ENCODE measurements at regions not wholly inside any gene's neighbourhood (a gene's known extent, or its start where the extent isn't known, plus 50 kb on each side); places are given as distances from the start of the nearest gene placed in this dataset.

GRCh38 chr9:99471033-99471432 is 249.0 kb downstream of the SEC61B start:
- ATAC-seq (no peak), DNase-seq (ENCODE audit: low read depth in 1 of 2, low spot score in 1 of 2) (no peak), FAIRE-seq (no peak)
- H3K4me1 ChIP-seq = no peaks in the 10 kb centered on the region
- H3K27ac ChIP-seq = no peak overlapping the region
- 0% methylated on average over 2 of the region's 2 CpGs for WGBS (ENCODE audit: missing lambda C conversion rate)
- H3K9me3 ChIP-seq = no peaks in the 10 kb centered on the region
- H3K4me3 ChIP-seq = no peak overlapping the region
- CTCF ChIA-PET = no interaction called here
- no peak overlapping the region for H3K4me2 ChIP-seq
- no peak for TF ChIP-seq CBX2 (IDR thresholded peaks at IDR 0.05; ENCODE audit: borderline replicate concordance, low read depth)
- TF ChIP-seq, protein P1, sequence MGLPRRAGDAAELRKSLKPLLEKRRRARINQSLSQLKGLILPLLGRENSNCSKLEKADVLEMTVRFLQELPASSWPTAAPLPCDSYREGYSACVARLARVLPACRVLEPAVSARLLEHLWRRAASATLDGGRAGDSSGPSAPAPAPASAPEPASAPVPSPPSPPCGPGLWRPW (IDR thresholded peaks at IDR 0.05) = no peak
- no peak for TF ChIP-seq SREBF2 (IDR thresholded peaks at IDR 0.05)
- TF ChIP-seq USF2 (IDR thresholded peaks at IDR 0.05) = no peak
- no peak for TF ChIP-seq MYC (IDR thresholded peaks at IDR 0.05; ENCODE audit: borderline replicate concordance, low read length)
- POLR2A ChIA-PET = no interaction called here

- Histone ChIP-seq H3K4me3 (no peak overlapping the region), H3K9me3 (no peaks in the 10 kb centered on the region), H3K4me2 (no peak overlapping the region), H3K4me1 (no peaks in the 10 kb centered on the region), H3K27ac (no peak overlapping the region)
- TF ChIP-seq ZC3H11A (IDR thresholded peaks at IDR 0.05) (no peak), HOXB5 (CRISPR knock-in tag; IDR thresholded peaks at IDR 0.05) (no peak), EP300 (IDR thresholded peaks at IDR 0.05) (no peak), CBX8 (IDR thresholded peaks at IDR 0.05) (no peak), SMC3 (IDR thresholded peaks at IDR 0.05) (no peak), NPAS2 (CRISPR knock-in tag; IDR thresholded peaks at IDR 0.05; ENCODE audit: borderline replicate concordance) (no peak), HDAC2 (IDR thresholded peaks at IDR 0.05) (no peak), GATA3 (IDR thresholded peaks at IDR 0.05; ENCODE audit: borderline replicate concordance) (no peak)
- TF ChIP-seq, protein P2, sequence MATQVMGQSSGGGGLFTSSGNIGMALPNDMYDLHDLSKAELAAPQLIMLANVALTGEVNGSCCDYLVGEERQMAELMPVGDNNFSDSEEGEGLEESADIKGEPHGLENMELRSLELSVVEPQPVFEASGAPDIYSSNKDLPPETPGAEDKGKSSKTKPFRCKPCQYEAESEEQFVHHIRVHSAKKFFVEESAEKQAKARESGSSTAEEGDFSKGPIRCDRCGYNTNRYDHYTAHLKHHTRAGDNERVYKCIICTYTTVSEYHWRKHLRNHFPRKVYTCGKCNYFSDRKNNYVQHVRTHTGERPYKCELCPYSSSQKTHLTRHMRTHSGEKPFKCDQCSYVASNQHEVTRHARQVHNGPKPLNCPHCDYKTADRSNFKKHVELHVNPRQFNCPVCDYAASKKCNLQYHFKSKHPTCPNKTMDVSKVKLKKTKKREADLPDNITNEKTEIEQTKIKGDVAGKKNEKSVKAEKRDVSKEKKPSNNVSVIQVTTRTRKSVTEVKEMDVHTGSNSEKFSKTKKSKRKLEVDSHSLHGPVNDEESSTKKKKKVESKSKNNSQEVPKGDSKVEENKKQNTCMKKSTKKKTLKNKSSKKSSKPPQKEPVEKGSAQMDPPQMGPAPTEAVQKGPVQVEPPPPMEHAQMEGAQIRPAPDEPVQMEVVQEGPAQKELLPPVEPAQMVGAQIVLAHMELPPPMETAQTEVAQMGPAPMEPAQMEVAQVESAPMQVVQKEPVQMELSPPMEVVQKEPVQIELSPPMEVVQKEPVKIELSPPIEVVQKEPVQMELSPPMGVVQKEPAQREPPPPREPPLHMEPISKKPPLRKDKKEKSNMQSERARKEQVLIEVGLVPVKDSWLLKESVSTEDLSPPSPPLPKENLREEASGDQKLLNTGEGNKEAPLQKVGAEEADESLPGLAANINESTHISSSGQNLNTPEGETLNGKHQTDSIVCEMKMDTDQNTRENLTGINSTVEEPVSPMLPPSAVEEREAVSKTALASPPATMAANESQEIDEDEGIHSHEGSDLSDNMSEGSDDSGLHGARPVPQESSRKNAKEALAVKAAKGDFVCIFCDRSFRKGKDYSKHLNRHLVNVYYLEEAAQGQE (IDR thresholded peaks at IDR 0.05) = no peak
- TF ChIP-seq, protein P3, sequence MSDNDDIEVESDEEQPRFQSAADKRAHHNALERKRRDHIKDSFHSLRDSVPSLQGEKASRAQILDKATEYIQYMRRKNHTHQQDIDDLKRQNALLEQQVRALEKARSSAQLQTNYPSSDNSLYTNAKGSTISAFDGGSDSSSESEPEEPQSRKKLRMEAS (IDR thresholded peaks at IDR 0.05) = no peak
- FAIRE-seq (no peak), ATAC-seq (no peak), DNase-seq (ENCODE audit: low read depth in 1 of 2, low spot score in 1 of 2) (no peak)
- 26% methylated on average over 6 of the region's 6 CpGs for WGBS (ENCODE audit: missing lambda C conversion rate)
- ChIA-PET CTCF (no interaction called here), POLR2A (no interaction called here)
Measured at GRCh38 chr9:99472240-99472915, 250.3 kb downstream of the SEC61B start.

- ChIA-PET POLR2A (no interaction called here), CTCF (no interaction called here)
- ATAC-seq = no peak
- no peaks in the 10 kb centered on the region for H3K9me3 ChIP-seq
- no peak for DNase-seq (ENCODE audit: low read depth in 1 of 2, low spot score in 1 of 2)
- H3K4me2 ChIP-seq = no peak overlapping the region
- H3K27ac ChIP-seq = no peak overlapping the region
- WGBS (ENCODE audit: missing lambda C conversion rate) = 10% methylated on average over 1 of the region's 1 CpG
- FAIRE-seq = no peak
- no peaks in the 10 kb centered on the region for H3K4me1 ChIP-seq
- no peak overlapping the region for H3K4me3 ChIP-seq
- no peak for TF ChIP-seq SMC3 (IDR thresholded peaks at IDR 0.05)
- TF ChIP-seq BHLHE40 (IDR thresholded peaks at IDR 0.05; ENCODE audit: low read depth, low read length) = no peak
Measured at GRCh38 chr9:99472916-99473245, 250.8 kb downstream of the SEC61B start.

DNA sequence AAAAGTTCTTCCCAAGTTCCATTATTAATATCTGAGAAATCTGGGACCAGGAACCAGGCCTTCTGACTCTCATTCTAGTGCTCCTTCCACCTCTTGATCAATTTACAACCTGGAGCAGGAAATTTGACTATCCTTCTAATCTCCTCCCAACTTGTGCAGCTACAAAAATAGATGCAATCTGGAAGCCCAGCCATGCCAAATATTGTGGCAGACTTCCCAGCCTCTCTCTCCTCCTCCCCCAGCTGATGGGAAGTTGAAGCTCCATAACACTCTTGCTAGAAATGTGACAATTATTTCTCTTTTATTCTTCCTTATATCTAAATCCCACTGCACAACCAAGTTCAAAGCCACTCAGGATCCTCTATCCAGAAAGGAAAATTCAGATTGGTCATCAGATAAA is 252.1 kb downstream of the SEC61B start:
- DNase-seq (ENCODE audit: low read depth in 1 of 2, low spot score in 1 of 2) (no peak), FAIRE-seq (no peak), ATAC-seq (no peak)
- Histone ChIP-seq H3K27ac (no peak overlapping the region), H3K4me2 (no peak overlapping the region), H3K4me3 (no peak overlapping the region), H3K4me1 (no peaks in the 10 kb centered on the region), H3K9me3 (no peaks in the 10 kb centered on the region)
- ChIA-PET CTCF (no interaction called here), POLR2A (no interaction called here)
- TF ChIP-seq NFE2L2 (conservative IDR thresholded peaks at IDR 0.05; ENCODE audit: low read length) (no peak), CHD4 (IDR thresholded peaks at IDR 0.05; ENCODE audit: borderline replicate concordance) (no peak), EHF (CRISPR knock-in tag; IDR thresholded peaks at IDR 0.05) (no peak), TFCP2L1 (CRISPR knock-in tag; IDR thresholded peaks at IDR 0.05) (no peak), RARB (CRISPR knock-in tag; IDR thresholded peaks at IDR 0.05) (no peak), POLR2A (IDR thresholded peaks at IDR 0.05; ENCODE audit: low read length) (no peak), CBX8 (IDR thresholded peaks at IDR 0.05) (no peak), ESRRA (IDR thresholded peaks at IDR 0.05; ENCODE audit: borderline replicate concordance, low read length) (no peak)
- TF ChIP-seq, protein P4, sequence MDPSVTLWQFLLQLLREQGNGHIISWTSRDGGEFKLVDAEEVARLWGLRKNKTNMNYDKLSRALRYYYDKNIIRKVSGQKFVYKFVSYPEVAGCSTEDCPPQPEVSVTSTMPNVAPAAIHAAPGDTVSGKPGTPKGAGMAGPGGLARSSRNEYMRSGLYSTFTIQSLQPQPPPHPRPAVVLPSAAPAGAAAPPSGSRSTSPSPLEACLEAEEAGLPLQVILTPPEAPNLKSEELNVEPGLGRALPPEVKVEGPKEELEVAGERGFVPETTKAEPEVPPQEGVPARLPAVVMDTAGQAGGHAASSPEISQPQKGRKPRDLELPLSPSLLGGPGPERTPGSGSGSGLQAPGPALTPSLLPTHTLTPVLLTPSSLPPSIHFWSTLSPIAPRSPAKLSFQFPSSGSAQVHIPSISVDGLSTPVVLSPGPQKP (IDR thresholded peaks at IDR 0.05; ENCODE audit: low read depth, low read length) = no peak
